Left ventricle myocardium inferior (tissue), 1 donor: ENCODE measurements at regions not wholly inside any gene's neighbourhood (a gene's known extent, or its start where the extent isn't known, plus 50 kb on each side); places are given as distances from the start of the nearest gene placed in this dataset.

Experiments
- DNase-seq: peaks from one replicate; pipeline ENCODE4 v3.0.0-alpha.2; 2020
- H3K27ac ChIP-seq: fragments of 200-600 bp; replicated peaks from 2 replicates; pipeline ENCODE4 v1.8.0; 2021
- H3K27me3 ChIP-seq: fragments of 200-600 bp; 2 replicates; pipeline ENCODE4 v1.8.0; 2021; ENCODE audit warnings: low read depth
- H3K36me3 ChIP-seq: fragments of 200-600 bp; 2 replicates; pipeline ENCODE4 v1.8.0; 2021
- H3K4me1 ChIP-seq: fragments of 200-600 bp; 2 replicates; pipeline ENCODE4 v1.8.0; 2021
- H3K4me3 ChIP-seq: fragments of 200-600 bp; 2 replicates; pipeline ENCODE4 v1.8.0; 2021; ENCODE audit warnings: mild to moderate bottlenecking, moderate library complexity
- H3K9me3 ChIP-seq: fragments of 200-600 bp; replicated peaks from 2 replicates; pipeline ENCODE4 v1.8.0; 2021
- CTCF ChIP-seq: fragments of 200-600 bp; IDR thresholded peaks from 2 replicates; pipeline ENCODE4 v1.8.0; 2021; ENCODE audit warnings: antibody characterized with exemption, mild to moderate bottlenecking, borderline replicate concordance
- intact Hi-C: fragments of 100-400 bp; cut with micrococcal nuclease; formaldehyde crosslinking; loops from one replicate; pipeline ENCODE4 v1.11.0; 2022
- donor health status: DM: no; HTN: yes; CAD: no; lungs with severe emphysema.

GRCh38 chr6:87763901-87764300, 61.9 kb upstream of the AKIRIN2 start:
- DNase-seq: no peak
- intact Hi-C loops: no loop called here
- no peaks in the 10 kb centered on the region for H3K27me3 ChIP-seq
- no peaks in the 10 kb centered on the region for H3K9me3 ChIP-seq
- H3K27ac ChIP-seq: no peak overlapping the region
- no peaks in the 10 kb centered on the region for H3K4me1 ChIP-seq
- H3K4me3 ChIP-seq: no peak overlapping the region
- no peak for TF ChIP-seq CTCF
- H3K36me3 ChIP-seq: no peaks in the 10 kb centered on the region

GRCh38 chr6:87763276-87763675, 61.2 kb upstream of the AKIRIN2 start:
- Histone ChIP-seq H3K9me3 (no peaks in the 10 kb centered on the region), H3K27ac (no peak overlapping the region), H3K36me3 (no peaks in the 10 kb centered on the region), H3K4me3 (no peak overlapping the region), H3K27me3 (no peaks in the 10 kb centered on the region), H3K4me1 (no peaks in the 10 kb centered on the region)
- TF ChIP-seq CTCF: no peak
- intact Hi-C loops: no loop called here
- no peak for DNase-seq

GRCh38 chr6:87762116-87762515, 60.1 kb upstream of the AKIRIN2 start:
- intact Hi-C loops: no loop called here
- H3K27ac ChIP-seq: no peak overlapping the region
- no peak overlapping the region for H3K4me3 ChIP-seq
- H3K4me1 ChIP-seq: no peaks in the 10 kb centered on the region
- no peak for DNase-seq
- no peaks in the 10 kb centered on the region for H3K36me3 ChIP-seq
- H3K9me3 ChIP-seq: no peaks in the 10 kb centered on the region
- no peaks in the 10 kb centered on the region for H3K27me3 ChIP-seq
- no peak for TF ChIP-seq CTCF

- H3K4me1 ChIP-seq: no peaks in the 10 kb centered on the region
- no peaks in the 10 kb centered on the region for H3K9me3 ChIP-seq
- no peak for TF ChIP-seq CTCF
- no peaks in the 10 kb centered on the region for H3K27me3 ChIP-seq
- intact Hi-C loops: no loop called here
- DNase-seq: no peak
- no peaks in the 10 kb centered on the region for H3K36me3 ChIP-seq
- H3K27ac ChIP-seq: no peak overlapping the region
- H3K4me3 ChIP-seq: no peak overlapping the region
Measured at GRCh38 chr6:87757792-87758191, 55.8 kb upstream of the AKIRIN2 start.

- Histone ChIP-seq H3K4me1 (no peaks in the 10 kb centered on the region), H3K27me3 (no peaks in the 10 kb centered on the region), H3K9me3 (no peaks in the 10 kb centered on the region), H3K36me3 (no peaks in the 10 kb centered on the region), H3K4me3 (no peak overlapping the region), H3K27ac (no peak overlapping the region)
- DNase-seq: no peak
- intact Hi-C loops: no loop called here
- TF ChIP-seq CTCF: no peak
Measured at GRCh38 chr6:87756858-87757257, 54.8 kb upstream of the AKIRIN2 start.
